ENCODE measurements at regions not wholly inside any gene's neighbourhood (a gene's known extent, or its start where the extent isn't known, plus 50 kb on each side); places are given as distances from the start of the nearest gene placed in this dataset.

DNA sequence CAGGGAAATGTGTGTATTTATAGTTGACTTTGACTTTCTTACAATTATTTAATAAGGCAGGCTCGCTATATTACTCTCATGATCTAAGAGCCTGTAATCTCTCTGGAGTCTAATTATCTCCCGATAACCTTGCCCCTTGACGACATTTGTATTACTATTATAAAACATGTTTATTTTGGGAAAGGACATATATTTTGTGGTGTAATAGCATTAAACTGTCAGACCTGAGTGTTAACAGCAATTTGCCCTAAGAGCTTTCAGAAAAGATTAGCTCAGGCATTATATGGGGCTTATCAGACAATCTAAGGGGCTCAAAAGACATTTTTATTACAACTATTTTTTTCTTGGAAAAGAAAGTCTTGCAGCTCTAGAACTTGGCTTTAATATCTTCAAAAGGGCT is 427.9 kb upstream of the SLIT2 start:
- WGBS, 4 donors, result 13 to 35% (median 27%) methylated on average over 3 of the region's 3 CpGs
- Histone ChIP-seq H3K36me3 (no peaks in the 10 kb centered on the region), H3K4me1 (peaks cover 0 to 12% (median 0%) of the 10 kb centered on the region in 12 donors), H3K4me3 (no peak overlapping the region), H3K27ac (no peak overlapping the region), H3K27me3 (no peaks in the 10 kb centered on the region), H3K9me3 (no peaks in the 10 kb centered on the region)
- TF ChIP-seq, protein P1, sequence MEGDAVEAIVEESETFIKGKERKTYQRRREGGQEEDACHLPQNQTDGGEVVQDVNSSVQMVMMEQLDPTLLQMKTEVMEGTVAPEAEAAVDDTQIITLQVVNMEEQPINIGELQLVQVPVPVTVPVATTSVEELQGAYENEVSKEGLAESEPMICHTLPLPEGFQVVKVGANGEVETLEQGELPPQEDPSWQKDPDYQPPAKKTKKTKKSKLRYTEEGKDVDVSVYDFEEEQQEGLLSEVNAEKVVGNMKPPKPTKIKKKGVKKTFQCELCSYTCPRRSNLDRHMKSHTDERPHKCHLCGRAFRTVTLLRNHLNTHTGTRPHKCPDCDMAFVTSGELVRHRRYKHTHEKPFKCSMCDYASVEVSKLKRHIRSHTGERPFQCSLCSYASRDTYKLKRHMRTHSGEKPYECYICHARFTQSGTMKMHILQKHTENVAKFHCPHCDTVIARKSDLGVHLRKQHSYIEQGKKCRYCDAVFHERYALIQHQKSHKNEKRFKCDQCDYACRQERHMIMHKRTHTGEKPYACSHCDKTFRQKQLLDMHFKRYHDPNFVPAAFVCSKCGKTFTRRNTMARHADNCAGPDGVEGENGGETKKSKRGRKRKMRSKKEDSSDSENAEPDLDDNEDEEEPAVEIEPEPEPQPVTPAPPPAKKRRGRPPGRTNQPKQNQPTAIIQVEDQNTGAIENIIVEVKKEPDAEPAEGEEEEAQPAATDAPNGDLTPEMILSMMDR (IDR thresholded peaks at IDR 0.05), result no peak
- no peak for TF ChIP-seq POLR2A (IDR thresholded peaks at IDR 0.05)
- DNase-seq (no peak), ATAC-seq (no peak)
- intact Hi-C loops (cut with DNase I), result no loop called here

DNA sequence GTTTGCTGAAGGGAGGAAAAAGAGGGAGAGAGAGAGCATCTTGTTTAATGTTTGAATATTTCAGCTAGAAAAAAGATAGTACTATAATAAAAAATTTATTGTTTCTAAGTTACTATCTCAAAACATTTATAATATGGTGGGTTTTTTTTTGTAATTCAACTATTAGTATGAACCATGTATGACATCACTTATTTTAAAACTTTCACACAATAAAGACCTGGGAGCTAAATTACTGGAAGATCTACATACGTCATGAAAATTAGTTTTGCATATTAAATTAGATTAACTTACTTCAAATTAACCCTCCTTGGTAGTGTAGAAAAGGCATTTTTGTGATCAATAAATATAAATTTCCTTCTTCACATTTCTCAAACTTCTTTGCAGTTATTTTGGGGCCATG is 432.0 kb upstream of the SLIT2 start:
- Histone ChIP-seq H3K9me3 (no peaks in the 10 kb centered on the region), H3K36me3 (no peaks in the 10 kb centered on the region), H3K4me1 (peaks cover 0 to 12% (median 0%) of the 10 kb centered on the region in 12 donors), H3K4me3 (no peak overlapping the region), H3K27me3 (no peaks in the 10 kb centered on the region), H3K27ac (no peak overlapping the region)
- ATAC-seq, result no peak
- intact Hi-C loops (cut with DNase I), result no loop called here
- no peak for TF ChIP-seq POLR2A (IDR thresholded peaks at IDR 0.05)
- TF ChIP-seq, protein P1 (IDR thresholded peaks at IDR 0.05), result no peak
- 86 to 92% (median 91%) methylated on average over 1 of the region's 1 CpG for WGBS, 4 donors
- no peak for DNase-seq

DNA sequence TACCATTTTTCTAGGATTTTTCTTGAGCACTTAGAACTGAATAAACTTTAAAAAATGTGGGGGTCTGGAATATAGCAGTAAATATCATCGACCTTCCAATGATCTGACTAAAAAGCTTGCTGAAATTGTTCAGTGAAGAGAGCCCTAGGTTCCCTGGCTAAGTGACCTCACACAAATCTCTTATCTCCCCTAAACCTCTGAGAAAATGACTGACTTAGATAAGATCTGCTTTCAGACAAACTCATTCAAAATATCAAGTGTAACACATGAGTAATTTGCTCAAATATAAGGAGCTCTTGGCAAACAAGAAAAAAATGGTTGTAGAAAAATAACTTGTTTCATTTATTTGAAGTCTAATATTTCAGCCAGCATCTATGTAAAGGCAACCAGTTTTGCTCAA is 441.7 kb upstream of the SLIT2 start:
- Histone ChIP-seq H3K9me3 (no peaks in the 10 kb centered on the region), H3K4me3 (no peak overlapping the region), H3K27me3 (no peaks in the 10 kb centered on the region), H3K36me3 (no peaks in the 10 kb centered on the region), H3K4me1 (no peaks in the 10 kb centered on the region), H3K27ac (no peak overlapping the region)
- intact Hi-C loops (cut with DNase I), result loop anchor here in 1 of 10 donors (5.0 kb wide), 1 partner anchor 323 kb away; no protein-coding TSS in a partner anchor
- DNase-seq (no peak), ATAC-seq (no peak)
- 59 to 83% (median 66%) methylated on average over 1 of the region's 1 CpG for WGBS, 4 donors
- no peak for TF ChIP-seq POLR2A (IDR thresholded peaks at IDR 0.05)
- TF ChIP-seq, protein P1 (IDR thresholded peaks at IDR 0.05), result no peak

DNA sequence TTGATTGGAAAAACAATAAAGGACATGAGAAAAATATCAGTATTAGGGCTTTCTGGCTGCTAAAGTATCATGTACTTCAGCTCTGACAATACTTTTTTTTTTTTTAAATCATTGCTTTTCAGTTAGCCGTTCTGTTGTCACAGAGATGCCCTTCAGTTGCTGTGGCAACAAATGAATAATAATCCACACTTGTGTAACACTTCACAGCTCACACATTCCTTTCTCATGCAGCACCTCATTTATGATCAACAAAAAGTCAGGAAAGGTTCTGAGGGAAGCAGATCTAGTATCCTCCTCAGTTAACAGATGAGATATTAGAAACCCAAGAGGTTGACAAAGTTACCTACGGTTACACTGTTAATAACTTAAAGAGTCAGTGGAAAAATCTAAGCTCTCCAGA is 444.2 kb upstream of the SLIT2 start:
- ATAC-seq (no peak), DNase-seq (no peak)
- intact Hi-C loops (cut with DNase I), result no loop called here
- no peaks in the 10 kb centered on the region for H3K4me1 ChIP-seq
- TF ChIP-seq, protein P1 (IDR thresholded peaks at IDR 0.05), result no peak
- no peak for TF ChIP-seq POLR2A (IDR thresholded peaks at IDR 0.05)
- H3K36me3 ChIP-seq, result no peaks in the 10 kb centered on the region
- H3K27ac ChIP-seq, result no peak overlapping the region
- H3K27me3 ChIP-seq, result no peaks in the 10 kb centered on the region
- H3K4me3 ChIP-seq, result no peak overlapping the region
- H3K9me3 ChIP-seq, result no peaks in the 10 kb centered on the region
- 58 to 62% (median 60%) methylated on average over 2 of the region's 2 CpGs for WGBS, 4 donors

All from heart left ventricle (tissue), 16 donors.